ENCODE measurements at regions not wholly inside any gene's neighbourhood (a gene's known extent, or its start where the extent isn't known, plus 50 kb on each side); places are given as distances from the start of the nearest gene placed in this dataset.

DNA sequence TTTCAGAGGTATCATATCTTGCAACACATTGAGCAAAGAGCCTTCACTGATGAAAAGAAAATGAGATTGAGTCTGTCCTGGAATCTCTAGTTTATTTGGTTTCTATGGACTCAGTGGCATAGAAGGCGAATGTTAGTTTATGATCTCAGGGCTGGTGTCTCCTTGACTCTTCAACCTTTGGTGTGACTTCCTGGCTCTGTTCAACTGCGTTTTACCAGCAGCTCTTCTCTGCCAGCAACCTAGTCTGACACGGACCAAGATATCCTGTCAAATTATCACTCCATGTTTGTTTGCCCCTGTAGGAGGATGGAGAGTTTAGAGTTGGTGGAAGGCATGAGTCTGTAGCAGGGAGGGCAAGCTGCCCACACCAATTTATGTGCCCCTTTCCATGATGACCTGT is 82.9 kb upstream of the TBC1D5 start:
- TF ChIP-seq EZH2 (IDR thresholded peaks at IDR 0.05; ENCODE audit: insufficient read depth, poor library complexity, severe bottlenecking), result no peak
- no peak for TF ChIP-seq EZH2phosphoT487 (IDR thresholded peaks at IDR 0.05; ENCODE audit: insufficient read depth, low read depth)
